Iris pigment epithelial cell (primary cell): ENCODE measurements at regions not wholly inside any gene's neighbourhood (a gene's known extent, or its start where the extent isn't known, plus 50 kb on each side); places are given as distances from the start of the nearest gene placed in this dataset.

Experiments
- DNase-seq: peaks from one replicate; pipeline ENCODE4 v3.0.0-alpha.2; 2011; ENCODE audit warnings: low read depth

DNA sequence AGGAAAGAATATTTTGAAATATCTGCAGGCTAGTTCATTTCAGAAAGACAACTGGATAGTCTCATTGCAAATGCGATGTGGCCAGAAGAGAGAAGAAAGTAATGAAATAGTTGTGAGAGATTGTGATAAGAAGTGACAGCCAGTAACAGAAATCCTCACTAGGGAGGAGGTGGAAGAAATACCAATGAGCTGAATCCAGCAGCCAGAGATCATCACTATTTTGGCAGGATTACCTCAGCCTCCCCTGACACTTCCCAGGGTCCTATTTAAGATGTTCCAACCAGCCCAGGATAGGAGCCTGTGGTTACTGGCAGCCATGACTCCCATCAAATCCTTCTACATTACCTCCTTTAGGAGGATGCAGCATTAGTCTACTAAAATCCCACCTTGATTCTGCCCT lies 76.7 kb upstream of the ARHGAP24 start:
- DNase-seq, result peak; percentile 73

DNA sequence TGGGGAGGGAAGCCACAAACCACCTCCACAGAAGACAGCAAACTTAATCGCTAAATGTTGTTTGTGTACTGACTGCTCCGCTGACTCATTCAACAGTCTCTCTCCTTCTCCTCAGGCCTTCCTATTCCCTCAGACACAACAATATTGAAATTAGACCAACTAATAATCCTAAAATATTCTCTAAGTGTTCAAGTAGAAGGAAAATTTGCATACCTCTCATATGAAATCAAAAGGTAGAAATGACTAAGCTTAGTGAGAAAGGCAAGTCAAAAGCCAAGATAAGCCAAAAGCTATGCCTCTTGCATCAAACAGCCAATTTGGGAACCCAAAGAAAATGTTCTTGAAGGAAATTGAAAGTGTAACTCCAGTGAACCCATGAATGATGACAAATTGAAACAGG lies 75.7 kb upstream of the ARHGAP24 start:
- peak; percentile 56 for DNase-seq

DNA sequence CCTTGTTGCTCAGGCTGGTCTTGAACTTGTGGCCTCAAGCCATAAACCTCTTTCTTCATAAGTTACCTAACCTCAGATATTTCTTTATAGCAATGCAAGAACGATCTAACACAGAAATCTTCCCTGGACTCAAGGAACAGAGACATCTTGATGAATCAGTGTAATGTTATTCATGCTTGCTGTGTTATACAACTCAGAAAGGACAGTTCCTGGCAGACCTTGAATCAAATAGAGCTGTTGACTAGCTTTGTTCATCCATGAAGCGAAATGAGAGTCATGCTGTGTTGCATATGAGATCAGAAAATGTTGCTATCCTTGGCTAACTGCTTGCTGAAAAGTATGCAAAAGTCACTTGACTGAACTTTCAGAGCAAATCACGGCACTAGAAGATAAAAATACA lies 72.6 kb upstream of the ARHGAP24 start:
- peak; percentile 98 for DNase-seq

DNA sequence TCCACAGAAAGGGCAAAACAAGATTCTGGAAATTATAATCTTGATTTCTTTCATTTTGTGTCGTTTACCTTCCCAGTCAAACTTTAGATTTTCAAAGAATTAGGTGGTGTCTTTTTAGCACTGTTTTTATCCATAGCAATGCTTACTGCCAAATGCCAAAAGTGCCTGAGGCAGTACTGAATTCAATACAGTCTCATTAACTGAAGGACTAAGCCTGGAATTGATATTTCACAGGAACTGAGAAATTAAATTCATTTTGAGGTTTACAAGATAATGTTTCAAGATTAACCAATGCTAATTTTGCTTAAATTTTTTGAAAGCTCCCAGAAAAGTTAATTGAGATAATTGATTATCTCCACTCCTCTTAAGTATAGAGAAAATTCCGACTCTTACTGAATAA lies 68.8 kb upstream of the ARHGAP24 start:
- no peak for DNase-seq

DNA sequence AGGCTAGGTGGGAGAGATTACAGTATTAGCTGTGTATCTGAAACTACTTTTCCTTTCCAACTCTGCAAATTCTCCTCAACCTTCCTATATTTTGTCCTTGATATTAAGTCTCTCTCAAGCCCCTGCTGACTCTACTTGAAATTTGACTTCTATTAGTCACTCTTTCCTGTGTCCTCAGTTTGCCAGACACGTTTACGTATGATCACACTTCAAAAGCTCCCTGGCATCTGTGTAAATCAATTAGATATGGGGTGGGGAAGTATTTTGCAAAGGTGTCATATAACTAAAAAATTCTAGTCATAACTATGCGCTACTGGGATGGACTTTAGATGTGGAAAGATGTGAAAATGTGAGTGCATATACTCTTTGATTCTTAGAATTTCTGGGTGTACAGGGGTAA lies 67.4 kb upstream of the ARHGAP24 start:
- DNase-seq, result peak; percentile 54

DNA sequence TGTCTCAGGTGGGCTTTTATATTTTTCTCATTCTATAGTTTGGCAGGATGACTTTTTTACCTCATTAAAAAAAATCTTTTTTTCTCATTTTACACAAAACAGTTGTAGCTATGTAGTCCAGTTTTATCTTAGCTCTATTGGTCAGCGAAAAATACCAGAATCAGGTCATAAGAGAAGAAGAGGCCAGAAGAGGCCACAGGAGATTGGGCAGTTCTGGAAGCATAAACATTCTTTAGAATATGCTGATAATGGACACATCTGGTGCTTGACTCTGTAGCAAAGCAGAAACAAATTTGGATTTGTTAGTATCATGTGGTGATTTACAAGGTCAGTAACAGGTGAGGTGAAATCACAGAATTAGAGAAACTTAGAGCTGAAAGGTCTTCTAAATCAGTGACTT lies 66.6 kb upstream of the ARHGAP24 start:
- DNase-seq, result no peak

DNA sequence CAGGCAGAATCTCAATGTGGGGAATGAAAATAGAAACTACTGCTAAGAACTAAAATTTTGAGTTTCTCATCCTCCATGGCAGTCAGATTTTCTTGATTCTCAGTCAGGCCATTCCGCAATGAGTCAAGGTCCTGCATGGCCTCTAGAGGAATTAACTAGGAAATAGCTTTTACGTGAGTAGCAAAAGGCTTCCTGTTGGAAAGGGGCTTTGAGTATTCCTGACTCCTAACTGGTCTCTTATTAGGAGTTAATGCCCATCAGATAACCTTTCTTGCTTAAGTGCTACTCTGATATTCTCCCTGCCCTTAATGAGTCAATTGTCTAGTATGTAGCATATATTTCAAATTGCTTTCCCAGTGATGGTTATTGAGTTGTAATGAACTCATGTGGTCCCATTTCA lies 65.7 kb upstream of the ARHGAP24 start:
- DNase-seq, result peak; percentile 79

DNA sequence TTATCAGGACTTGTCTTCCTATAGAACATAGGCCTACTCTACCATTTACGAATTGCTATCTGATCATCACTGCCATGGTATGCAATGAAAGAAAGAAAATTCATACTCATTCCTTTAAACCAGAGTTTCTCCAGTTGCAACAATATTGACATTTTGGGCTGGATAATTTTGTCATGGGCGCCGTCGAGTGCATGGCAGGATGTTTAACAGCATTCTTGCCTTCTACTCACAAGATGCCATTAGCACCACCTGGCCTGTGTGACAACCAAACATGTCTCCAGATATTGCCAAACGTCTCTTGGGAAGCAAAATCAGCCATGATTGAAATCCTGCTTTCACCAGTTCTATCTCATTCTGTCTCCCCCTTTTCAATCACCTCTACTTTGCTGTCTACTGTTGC lies 63.6 kb upstream of the ARHGAP24 start:
- no peak for DNase-seq

DNA sequence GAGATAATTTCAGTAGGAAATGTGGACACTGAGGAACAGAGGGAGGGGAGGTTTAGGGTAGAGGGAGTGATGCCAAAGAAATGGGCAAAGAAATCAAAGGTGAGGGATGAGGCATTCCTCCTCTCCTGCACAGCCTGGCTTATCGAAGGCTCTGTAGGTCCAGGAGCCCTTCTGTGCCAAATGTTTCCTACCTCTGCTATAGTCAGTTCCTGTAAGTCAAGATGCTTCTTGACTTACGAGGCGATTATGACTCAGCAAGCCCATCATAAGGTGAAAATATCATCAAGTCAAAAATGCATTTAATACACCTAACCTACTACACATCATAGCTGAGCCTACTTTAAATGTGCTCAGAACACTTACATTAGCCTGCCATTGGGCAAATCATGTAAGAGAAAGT lies 60.0 kb upstream of the ARHGAP24 start:
- DNase-seq, result peak; percentile 23

DNA sequence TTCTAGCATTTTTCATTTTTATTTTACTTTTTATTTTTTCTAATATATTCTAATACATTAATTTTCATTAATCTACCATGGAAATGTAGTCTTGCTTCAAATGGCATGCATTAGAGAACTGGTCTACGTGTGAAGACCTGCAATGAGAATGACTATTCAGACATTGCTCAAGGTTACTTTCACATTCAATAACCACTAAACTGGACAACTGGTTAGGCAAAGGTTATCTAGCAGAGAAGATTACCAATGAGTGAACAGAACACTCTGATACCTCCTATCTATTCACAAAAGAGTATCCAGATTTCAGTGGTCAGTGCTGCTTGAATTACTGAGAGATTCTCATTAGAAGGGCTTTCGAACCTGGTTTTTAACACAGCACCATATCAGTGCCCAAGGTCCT lies 58.9 kb upstream of the ARHGAP24 start:
- DNase-seq, result no peak

DNA sequence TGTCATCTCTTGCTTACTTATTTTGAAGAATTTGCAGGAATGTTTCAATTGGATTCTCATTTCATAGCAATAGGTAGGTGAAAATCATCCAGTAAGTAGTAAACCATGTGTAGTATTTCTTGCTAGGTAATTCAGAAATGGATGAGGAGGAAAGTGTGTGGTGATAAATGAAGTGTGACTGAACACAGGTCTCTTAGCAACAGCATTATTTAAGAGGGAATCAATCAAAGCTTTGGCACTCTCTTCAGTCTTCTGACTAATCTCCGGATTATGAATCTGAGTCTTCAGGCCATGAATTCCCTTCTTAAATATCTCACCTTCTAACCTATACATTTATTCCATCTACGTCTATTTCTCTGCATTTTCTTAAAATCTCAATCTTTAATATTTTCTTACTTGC lies 55.8 kb upstream of the ARHGAP24 start:
- DNase-seq, result no peak

DNA sequence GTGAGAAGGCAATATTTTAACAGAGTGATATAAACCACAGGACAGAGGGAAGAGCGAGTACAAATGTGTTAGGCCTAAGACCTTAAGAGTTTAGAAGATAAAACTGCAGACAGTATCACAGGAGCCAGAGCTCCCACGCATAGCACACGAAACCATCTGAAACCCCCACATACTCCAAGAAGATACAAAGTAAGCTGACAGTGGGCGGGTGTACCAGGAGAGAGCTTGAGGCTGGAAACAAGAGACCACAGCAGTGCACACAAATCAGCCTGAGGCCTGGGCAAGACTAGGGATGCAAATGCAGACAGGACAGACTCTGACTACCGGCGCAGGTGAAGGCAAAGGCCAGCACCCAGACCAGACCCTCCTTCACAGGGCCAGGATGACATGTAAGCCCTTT lies 54.1 kb upstream of the ARHGAP24 start:
- no peak for DNase-seq

DNA sequence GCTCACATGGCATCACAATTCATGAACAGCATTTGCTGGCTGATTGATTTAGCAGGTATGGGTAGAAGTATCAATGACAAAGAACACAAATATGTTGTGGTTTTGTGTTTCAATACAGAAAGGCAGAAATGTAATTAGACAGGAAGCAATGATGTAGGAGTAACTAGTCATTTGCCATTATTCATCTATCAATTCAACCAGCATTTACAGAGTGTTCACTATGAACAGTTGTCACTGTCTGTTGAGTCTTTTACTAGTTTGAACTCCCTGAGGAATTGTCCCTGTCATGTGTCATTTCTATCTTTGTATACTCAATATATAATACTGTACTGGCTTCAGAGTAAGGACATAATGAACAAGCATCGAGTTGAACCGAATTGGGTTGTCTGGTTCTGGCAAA lies 51.5 kb upstream of the ARHGAP24 start:
- DNase-seq, result peak; percentile 19
